ENCODE measurements at regions not wholly inside any gene's neighbourhood (a gene's known extent, or its start where the extent isn't known, plus 50 kb on each side); places are given as distances from the start of the nearest gene placed in this dataset.

DNA sequence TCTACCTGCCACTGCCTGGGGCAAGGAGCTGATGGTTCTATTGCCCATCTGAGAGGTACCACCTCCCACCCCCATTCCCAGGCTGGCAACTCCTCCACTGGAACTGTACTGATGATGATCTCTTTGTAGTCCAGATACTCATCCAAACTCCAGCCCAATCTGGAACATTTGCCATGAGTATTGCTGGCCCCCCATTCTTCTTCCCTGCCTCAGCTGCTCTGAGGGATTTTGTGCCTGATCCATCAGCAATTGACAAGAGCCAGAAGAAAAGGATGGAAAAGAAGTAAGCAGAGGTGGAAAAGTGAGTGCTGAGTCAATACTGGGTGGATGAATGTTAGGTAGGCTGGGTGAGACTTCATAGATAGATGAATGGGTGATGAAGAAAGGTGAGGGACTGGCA lies 101.2 kb downstream of the NMUR2 start:
- Histone ChIP-seq H3K27me3 (ENCODE audit: low read depth, low read length) (no peaks in the 10 kb centered on the region), H3K9ac (ENCODE audit: low read length) (no peak overlapping the region), H3K9me3 (ENCODE audit: insufficient read depth, low read length) (no peaks in the 10 kb centered on the region), H3K79me2 (ENCODE audit: low read length) (no peaks in the 10 kb centered on the region), H3K36me3 (replicated peaks; ENCODE audit: low read depth, low read length) (no peaks in the 10 kb centered on the region), H3K27ac (ENCODE audit: low read length) (no peak overlapping the region), H4K20me1 (ENCODE audit: insufficient read depth, low read length) (no peaks in the 10 kb centered on the region), H3K4me3 (ENCODE audit: low read length) (no peak overlapping the region), H3K4me2 (ENCODE audit: low read length) (no peak overlapping the region), H3K4me1 (ENCODE audit: low read length) (no peaks in the 10 kb centered on the region), H2AFZ (ENCODE audit: low read depth, low read length) (no peak overlapping the region)
- TF ChIP-seq, protein P1, sequence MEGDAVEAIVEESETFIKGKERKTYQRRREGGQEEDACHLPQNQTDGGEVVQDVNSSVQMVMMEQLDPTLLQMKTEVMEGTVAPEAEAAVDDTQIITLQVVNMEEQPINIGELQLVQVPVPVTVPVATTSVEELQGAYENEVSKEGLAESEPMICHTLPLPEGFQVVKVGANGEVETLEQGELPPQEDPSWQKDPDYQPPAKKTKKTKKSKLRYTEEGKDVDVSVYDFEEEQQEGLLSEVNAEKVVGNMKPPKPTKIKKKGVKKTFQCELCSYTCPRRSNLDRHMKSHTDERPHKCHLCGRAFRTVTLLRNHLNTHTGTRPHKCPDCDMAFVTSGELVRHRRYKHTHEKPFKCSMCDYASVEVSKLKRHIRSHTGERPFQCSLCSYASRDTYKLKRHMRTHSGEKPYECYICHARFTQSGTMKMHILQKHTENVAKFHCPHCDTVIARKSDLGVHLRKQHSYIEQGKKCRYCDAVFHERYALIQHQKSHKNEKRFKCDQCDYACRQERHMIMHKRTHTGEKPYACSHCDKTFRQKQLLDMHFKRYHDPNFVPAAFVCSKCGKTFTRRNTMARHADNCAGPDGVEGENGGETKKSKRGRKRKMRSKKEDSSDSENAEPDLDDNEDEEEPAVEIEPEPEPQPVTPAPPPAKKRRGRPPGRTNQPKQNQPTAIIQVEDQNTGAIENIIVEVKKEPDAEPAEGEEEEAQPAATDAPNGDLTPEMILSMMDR (IDR thresholded peaks at IDR 0.05; ENCODE audit: low read depth, low read length), result no peak
- no peak for TF ChIP-seq EZH2phosphoT487 (IDR thresholded peaks at IDR 0.05; ENCODE audit: low read depth)

DNA sequence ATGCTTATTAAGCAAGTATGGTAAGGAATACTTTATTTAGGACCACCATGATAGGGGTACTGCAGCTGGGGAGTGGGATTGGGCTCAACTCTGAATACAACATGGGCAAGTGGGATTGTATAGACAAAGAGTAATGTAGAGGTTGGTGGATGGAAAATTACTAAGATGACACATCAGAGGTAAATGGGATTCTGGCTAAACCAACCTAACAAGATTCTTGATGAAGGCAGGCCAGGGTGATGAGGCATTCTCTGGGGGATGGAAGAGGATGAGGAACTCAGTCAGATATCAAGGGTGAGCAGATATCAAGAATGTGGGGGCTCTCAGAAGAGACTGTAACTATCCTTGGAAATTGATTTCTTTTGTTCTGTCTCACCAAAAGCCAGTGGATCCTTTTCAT lies 107.2 kb downstream of the NMUR2 start:
- H2AFZ ChIP-seq (ENCODE audit: low read depth, low read length), result no peak overlapping the region
- H3K9ac ChIP-seq (ENCODE audit: low read length), result no peak overlapping the region
- no peaks in the 10 kb centered on the region for H3K27me3 ChIP-seq (ENCODE audit: low read depth, low read length)
- H3K4me3 ChIP-seq (ENCODE audit: low read length), result no peak overlapping the region
- H3K4me1 ChIP-seq (ENCODE audit: low read length), result no peaks in the 10 kb centered on the region
- no peaks in the 10 kb centered on the region for H3K9me3 ChIP-seq (ENCODE audit: insufficient read depth, low read length)
- no peaks in the 10 kb centered on the region for H3K79me2 ChIP-seq (ENCODE audit: low read length)
- no peaks in the 10 kb centered on the region for H4K20me1 ChIP-seq (ENCODE audit: insufficient read depth, low read length)
- H3K36me3 ChIP-seq (replicated peaks; ENCODE audit: low read depth, low read length), result no peaks in the 10 kb centered on the region
- no peak for TF ChIP-seq EZH2phosphoT487 (IDR thresholded peaks at IDR 0.05; ENCODE audit: low read depth)
- TF ChIP-seq, protein P1 (IDR thresholded peaks at IDR 0.05; ENCODE audit: low read depth, low read length), result no peak
- H3K4me2 ChIP-seq (ENCODE audit: low read length), result no peak overlapping the region
- H3K27ac ChIP-seq (ENCODE audit: low read length), result no peak overlapping the region

DNA sequence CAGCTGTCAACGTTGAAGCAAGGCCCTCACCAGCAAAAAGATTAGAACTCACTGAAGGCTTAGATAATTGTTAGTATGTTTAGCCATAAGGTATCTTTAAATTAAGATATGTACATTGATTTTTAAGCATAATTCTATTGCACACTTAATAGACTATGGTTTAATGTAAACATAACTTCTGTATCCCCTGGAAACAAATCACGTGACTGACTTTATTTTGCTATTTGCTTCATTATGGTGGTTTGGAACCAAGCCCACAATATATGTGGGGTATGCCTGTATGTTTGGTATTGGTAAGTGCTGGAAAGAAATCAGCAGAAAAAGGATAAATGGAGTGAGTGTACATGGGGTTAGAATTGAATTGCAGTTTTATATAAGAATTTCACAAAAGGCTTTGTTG lies 111.9 kb downstream of the NMUR2 start:
- no peak overlapping the region for H3K4me2 ChIP-seq (ENCODE audit: low read length)
- H3K9me3 ChIP-seq (ENCODE audit: insufficient read depth, low read length), result no peaks in the 10 kb centered on the region
- no peak overlapping the region for H3K9ac ChIP-seq (ENCODE audit: low read length)
- H3K27ac ChIP-seq (ENCODE audit: low read length), result no peak overlapping the region
- H3K4me1 ChIP-seq (ENCODE audit: low read length), result no peaks in the 10 kb centered on the region
- H3K36me3 ChIP-seq (replicated peaks; ENCODE audit: low read depth, low read length), result no peaks in the 10 kb centered on the region
- H2AFZ ChIP-seq (ENCODE audit: low read depth, low read length), result no peak overlapping the region
- no peaks in the 10 kb centered on the region for H3K79me2 ChIP-seq (ENCODE audit: low read length)
- H4K20me1 ChIP-seq (ENCODE audit: insufficient read depth, low read length), result no peaks in the 10 kb centered on the region
- no peak overlapping the region for H3K4me3 ChIP-seq (ENCODE audit: low read length)
- no peak for TF ChIP-seq EZH2phosphoT487 (IDR thresholded peaks at IDR 0.05; ENCODE audit: low read depth)
- TF ChIP-seq, protein P1 (IDR thresholded peaks at IDR 0.05; ENCODE audit: low read depth, low read length), result no peak
- no peaks in the 10 kb centered on the region for H3K27me3 ChIP-seq (ENCODE audit: low read depth, low read length)

DNA sequence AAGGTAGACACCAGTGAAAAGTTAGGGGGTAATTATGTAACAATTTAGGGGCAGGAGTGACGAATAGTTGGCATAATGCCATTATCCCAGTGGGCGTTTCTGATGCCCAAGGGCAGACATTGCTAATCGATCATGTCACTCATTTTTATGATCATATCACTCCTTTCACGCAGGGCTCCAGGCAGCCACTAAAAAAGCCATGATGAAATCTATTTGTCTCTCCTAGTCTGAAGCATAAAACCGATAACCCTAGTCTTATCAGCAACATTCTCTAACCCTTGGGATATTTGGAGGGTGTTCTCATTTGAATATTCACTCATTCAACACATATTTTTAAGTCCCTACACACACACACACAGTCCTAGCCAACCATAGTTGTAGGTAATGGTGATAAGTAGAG lies 114.9 kb downstream of the NMUR2 start:
- Histone ChIP-seq H3K79me2 (ENCODE audit: low read length) (no peaks in the 10 kb centered on the region), H3K9ac (ENCODE audit: low read length) (no peak overlapping the region), H3K27ac (ENCODE audit: low read length) (no peak overlapping the region), H3K9me3 (ENCODE audit: insufficient read depth, low read length) (no peaks in the 10 kb centered on the region), H3K4me1 (ENCODE audit: low read length) (no peaks in the 10 kb centered on the region), H3K4me2 (ENCODE audit: low read length) (no peak overlapping the region), H2AFZ (ENCODE audit: low read depth, low read length) (no peak overlapping the region), H4K20me1 (ENCODE audit: insufficient read depth, low read length) (no peaks in the 10 kb centered on the region), H3K36me3 (replicated peaks; ENCODE audit: low read depth, low read length) (no peaks in the 10 kb centered on the region), H3K27me3 (ENCODE audit: low read depth, low read length) (no peaks in the 10 kb centered on the region), H3K4me3 (ENCODE audit: low read length) (no peak overlapping the region)
- no peak for TF ChIP-seq EZH2phosphoT487 (IDR thresholded peaks at IDR 0.05; ENCODE audit: low read depth)
- TF ChIP-seq, protein P1 (IDR thresholded peaks at IDR 0.05; ENCODE audit: low read depth, low read length), result no peak

All from OCI-LY3 (cell line).